HUES64 (cell line): ENCODE measurements at regions not wholly inside any gene's neighbourhood (a gene's known extent, or its start where the extent isn't known, plus 50 kb on each side); places are given as distances from the start of the nearest gene placed in this dataset.

Experiments used
- H3K27ac ChIP-seq: 2 replicates; pipeline ENCODE4 v1.7.0; 2013; ENCODE audit warnings: low read depth, low read length, inconsistent platforms
- H3K27me3 ChIP-seq: 2 replicates; pipeline ENCODE4 v1.6.1; 2013; ENCODE audit warnings: mild to moderate bottlenecking, low read length; ENCODE audit not compliant: insufficient read depth
- H3K36me3 ChIP-seq: 2 replicates; pipeline ENCODE4 v1.6.1; 2013; ENCODE audit warnings: mild to moderate bottlenecking, low read length; ENCODE audit not compliant: insufficient read depth
- H3K4me1 ChIP-seq: 2 replicates; pipeline ENCODE4 v1.6.1; 2013; ENCODE audit warnings: mild to moderate bottlenecking, low read length, moderate library complexity; ENCODE audit not compliant: insufficient read depth
- H3K4me3 ChIP-seq: 2 replicates; pipeline ENCODE4 v1.5.1; 2013; ENCODE audit warnings: mild to moderate bottlenecking, low read length, moderate library complexity
- H3K9ac ChIP-seq: 2 replicates; pipeline ENCODE4 v1.6.1; 2013; ENCODE audit warnings: mild to moderate bottlenecking, low read depth, low read length
- H3K9me3 ChIP-seq: 2 replicates; pipeline ENCODE4 v1.6.1; 2013; ENCODE audit warnings: low read depth, low read length; ENCODE audit not compliant: insufficient read depth
- WGBS: fragments of 150-250, 120-280 bp; methylation state at CpG from one replicate; pipeline ENCODE4 v1.1.7; 2013; ENCODE audit warnings: missing lambda C conversion rate; 5-methylcytosine and 5-hydroxymethylcytosine counted together

DNA sequence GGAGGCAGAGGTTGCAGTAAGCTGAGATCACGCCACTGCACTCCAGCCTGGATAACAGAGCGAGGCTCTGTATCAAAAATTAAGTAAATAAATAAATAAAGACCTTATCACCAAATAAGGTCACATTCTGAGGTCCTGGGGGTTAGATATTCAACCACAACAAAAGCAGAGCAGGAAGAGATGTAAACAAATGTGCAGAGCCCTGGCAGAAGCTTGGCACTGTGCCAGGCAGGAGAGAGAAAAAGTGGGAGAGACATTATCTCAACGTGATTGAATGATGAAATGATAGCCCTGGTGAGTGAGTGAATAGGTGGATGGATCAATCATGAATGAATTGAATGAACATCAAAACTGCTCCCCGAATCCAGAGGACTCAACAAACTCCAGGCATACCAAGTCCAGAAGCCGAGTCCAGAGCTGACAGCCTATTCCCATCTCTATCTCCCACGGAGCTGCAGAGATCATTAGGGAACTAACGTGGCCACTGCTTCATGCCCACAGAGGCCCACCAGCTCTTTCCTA is 150.7 kb downstream of the TOMM20 start:
- H3K27ac ChIP-seq = no peak overlapping the region
- WGBS = 91% methylated on average over 6 of the region's 7 CpGs
- H3K27me3 ChIP-seq = no peaks in the 10 kb centered on the region
- H3K4me3 ChIP-seq = no peak overlapping the region
- no peaks in the 10 kb centered on the region for H3K36me3 ChIP-seq
- H3K9ac ChIP-seq = no peak overlapping the region
- no peaks in the 10 kb centered on the region for H3K9me3 ChIP-seq
- peaks cover 18% of the 10 kb centered on the region for H3K4me1 ChIP-seq

DNA sequence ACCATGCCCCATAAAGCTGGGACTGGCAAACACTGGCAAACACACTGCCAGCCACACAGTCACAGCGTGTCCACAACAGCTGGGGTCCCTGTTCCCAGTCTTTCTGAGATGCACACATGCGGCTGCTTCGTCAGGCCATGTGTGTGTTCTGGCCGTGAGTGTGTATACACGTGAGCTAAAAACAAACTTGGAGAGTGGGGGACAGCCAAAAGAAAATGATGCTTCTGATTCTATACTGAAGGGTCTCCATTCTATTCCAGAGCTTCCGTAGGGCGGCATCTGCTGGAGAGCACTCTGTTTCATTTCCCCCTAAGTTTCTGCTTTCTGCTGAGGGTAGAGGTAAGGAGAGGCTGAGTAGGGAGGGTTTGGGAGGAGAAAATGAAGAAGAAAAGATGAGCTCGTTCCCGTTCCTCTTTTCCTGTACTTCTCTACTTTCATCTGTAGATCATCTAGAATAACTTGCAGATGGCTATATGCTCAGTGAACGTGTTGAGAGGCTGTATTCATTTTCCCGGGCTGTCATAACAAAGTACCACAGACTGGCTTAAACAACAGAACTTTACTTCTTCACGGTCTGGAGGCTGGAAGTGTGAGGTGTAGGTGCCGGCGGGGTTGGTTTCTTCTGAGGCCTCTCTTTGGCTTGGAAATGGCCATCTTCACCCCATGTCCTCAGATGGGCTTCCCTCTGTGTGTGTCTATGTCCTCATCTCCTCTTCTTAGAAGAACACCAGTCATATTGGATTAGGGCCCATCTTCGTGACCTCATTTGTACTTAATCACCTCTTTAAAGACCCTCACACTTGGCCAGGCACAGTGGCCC is 151.6 kb downstream of the TOMM20 start:
- Histone ChIP-seq H3K9ac (no peak overlapping the region), H3K36me3 (no peaks in the 10 kb centered on the region), H3K27ac (no peak overlapping the region), H3K4me3 (no peak overlapping the region), H3K4me1 (peaks cover 26% of the 10 kb centered on the region), H3K27me3 (no peaks in the 10 kb centered on the region), H3K9me3 (no peaks in the 10 kb centered on the region)
- 91% methylated on average over 14 of the region's 15 CpGs for WGBS

DNA sequence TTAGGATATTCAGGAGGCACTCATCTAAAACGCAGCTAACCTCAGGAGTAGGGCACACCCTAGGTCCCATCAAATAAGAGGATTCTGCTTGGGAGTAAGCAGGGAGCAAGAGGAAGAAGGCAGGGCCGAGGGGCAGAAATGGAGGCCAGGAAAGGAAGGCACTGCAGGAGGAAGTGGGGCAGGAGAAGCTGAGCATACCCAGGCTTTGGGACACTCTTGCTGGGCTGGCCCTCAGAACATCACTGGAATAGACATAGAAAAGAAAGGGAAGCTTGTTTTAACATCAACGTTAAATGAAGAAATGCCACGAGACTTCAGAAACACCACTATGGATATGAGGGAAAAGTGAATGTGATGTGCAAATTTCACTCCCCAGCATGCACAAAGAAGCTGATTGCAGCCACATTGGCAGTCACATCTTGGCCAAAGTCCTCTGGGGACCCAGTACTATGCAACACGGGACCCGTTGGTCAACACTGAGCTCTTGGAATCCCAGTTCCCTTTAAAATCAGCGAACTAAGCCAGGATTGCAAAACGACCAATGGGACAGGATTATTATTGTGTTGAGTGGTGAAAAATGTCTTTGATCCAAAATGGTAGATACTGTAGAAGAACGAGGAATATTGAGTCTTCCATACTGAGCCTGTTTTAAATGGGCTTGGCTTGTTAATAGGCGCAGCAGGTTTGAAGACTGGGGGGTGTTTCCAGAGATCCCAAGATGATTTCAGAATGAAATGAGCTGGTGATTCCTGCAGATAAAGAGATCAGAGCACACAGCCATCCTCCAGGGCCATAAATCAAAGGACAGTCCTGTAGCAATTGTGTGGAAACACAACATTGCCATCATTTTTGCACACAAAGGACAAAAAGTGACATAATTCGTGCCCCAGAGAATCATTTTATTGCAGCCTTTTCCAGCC is 152.4 kb downstream of the TOMM20 start:
- Histone ChIP-seq H3K4me1 (peaks cover 35% of the 10 kb centered on the region), H3K9me3 (no peaks in the 10 kb centered on the region), H3K27ac (no peak overlapping the region), H3K36me3 (no peaks in the 10 kb centered on the region), H3K9ac (no peak overlapping the region), H3K27me3 (no peaks in the 10 kb centered on the region), H3K4me3 (no peak overlapping the region)
- WGBS = 95% methylated on average over 11 of the region's 11 CpGs

DNA sequence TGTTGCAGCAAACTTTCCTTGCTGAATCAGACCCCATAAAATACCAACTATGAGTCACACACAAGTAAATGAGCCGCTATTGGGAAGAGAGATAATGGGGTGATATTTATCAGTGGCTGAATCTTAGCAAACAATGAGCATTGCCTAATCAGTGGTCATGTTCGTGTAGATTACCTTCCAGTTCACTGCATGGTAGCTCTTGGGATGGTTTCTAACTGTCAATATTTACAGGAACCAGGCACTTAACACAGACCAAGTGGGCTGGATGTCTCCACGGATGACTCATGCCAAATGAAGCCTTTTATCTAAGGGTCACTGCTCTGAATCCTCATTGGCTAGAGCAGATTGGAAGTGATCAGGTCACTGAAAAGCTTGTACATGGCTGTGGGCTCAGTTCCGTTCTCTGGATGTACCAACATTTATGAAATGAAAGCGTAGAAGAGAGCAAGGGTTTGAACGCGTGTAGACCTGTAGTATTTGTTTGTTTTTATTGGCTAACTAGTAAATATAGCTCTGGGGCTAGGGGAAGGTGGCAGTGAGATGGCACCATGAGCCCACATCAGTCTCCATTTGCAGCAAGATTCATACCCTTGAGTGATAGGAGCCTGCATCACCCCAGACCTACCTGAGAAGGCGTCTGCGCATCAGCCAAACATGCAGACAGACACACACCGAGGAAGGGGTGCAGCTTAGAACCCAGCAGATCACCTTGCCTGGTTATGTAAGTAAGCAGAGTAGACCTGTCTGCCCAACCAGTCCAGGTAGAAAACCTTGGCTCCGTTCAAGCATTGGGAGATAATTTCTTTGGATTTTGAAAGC is 153.3 kb downstream of the TOMM20 start:
- peaks cover 43% of the 10 kb centered on the region for H3K4me1 ChIP-seq
- H3K9me3 ChIP-seq = no peaks in the 10 kb centered on the region
- H3K4me3 ChIP-seq = no peak overlapping the region
- 85% methylated on average over 11 of the region's 11 CpGs for WGBS
- H3K27ac ChIP-seq = no peak overlapping the region
- no peaks in the 10 kb centered on the region for H3K36me3 ChIP-seq
- H3K9ac ChIP-seq = no peak overlapping the region
- no peaks in the 10 kb centered on the region for H3K27me3 ChIP-seq

DNA sequence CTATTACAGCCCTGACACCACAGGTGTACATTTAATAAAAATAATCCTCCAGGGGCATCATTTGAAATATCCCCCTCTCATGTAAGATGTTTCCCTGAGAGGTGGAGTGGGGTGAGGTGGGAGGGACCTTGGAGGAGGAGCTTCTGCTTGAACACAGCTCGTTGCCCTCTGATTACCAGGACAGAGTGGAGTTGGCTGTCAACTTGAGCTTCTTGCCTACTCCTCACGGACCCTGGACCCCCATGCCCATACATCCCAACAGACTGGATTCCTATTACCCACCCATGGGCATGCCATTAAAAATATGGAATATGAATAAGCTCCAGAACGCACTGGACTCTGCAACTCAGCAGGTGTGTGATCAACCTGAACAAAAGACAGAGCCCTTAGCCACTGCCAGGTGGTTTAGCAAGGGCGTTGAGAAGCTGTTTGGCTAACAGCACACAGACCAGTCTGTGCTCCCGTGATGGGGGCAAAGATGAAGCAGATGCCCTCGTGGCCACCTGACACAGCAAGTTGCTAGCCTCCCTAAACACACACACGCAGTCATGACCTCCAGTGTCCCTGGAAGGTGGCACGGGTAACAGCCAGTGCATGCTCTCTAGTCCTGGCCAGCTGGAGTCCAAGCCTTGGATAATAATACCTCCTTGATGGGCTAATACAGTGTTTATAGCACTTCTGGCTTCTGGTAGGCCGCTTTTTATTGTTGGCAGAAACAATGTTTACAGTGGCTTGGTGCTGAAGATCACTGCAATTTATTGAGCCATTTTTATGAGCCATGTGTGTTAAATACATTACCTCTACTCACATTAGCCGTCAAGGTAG is 155.0 kb downstream of the TOMM20 start:
- no peak overlapping the region for H3K27ac ChIP-seq
- peaks cover 50% of the 10 kb centered on the region for H3K4me1 ChIP-seq
- H3K9ac ChIP-seq = no peak overlapping the region

DNA sequence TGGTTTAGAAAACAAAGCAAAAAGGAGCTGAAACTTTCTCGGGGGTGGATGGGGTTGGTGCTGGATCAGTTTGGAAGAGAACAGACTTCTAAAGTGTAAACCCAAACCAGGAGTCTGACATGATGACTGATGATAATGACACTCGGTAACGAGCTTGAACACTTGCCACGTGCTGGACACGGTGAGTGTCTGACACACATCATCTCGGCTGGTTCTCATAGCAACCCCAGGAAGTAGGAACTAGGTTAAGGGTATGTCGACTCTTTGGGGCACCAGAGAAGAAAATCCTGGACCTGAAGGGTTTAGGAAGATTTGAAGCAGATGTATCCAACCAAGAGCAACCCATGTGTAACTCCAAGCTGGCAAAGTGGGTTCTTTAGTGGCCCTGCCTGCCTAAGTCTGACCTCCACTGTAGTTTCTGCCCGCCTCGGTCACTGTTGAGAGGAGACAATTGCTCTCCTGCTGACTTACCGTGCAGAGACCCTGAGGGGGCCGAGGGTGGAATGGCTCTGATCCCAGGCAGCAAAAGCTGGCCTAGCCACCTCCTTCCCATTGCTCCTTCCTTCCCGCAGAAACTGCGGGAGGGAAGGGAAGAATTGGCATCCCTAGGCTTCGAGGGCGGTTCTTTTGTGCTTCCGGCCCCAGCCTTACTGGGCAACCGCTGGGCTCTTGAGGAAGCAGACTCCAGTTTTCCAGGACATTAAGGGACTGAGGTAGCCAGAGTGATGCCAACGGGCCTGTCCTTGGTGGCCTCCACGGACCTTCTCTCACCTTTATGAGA is 156.0 kb downstream of the TOMM20 start:
- Histone ChIP-seq H3K36me3 (no peaks in the 10 kb centered on the region), H3K27ac (peak overlapping the region; percentile 10; the same call in 1 of the 2 replicates), H3K4me3 (no peak overlapping the region), H3K9me3 (no peaks in the 10 kb centered on the region), H3K4me1 (peaks cover 48% of the 10 kb centered on the region), H3K27me3 (no peaks in the 10 kb centered on the region), H3K9ac (no peak overlapping the region)
- WGBS = 72% methylated on average over 19 of the region's 19 CpGs

More for the DNA sequence above, 155.0 kb downstream of the TOMM20 start:
- Histone ChIP-seq H3K36me3 (no peaks in the 10 kb centered on the region), H3K27me3 (no peaks in the 10 kb centered on the region), H3K9me3 (no peaks in the 10 kb centered on the region), H3K4me3 (no peak overlapping the region)
- 91% methylated on average over 10 of the region's 10 CpGs for WGBS

DNA sequence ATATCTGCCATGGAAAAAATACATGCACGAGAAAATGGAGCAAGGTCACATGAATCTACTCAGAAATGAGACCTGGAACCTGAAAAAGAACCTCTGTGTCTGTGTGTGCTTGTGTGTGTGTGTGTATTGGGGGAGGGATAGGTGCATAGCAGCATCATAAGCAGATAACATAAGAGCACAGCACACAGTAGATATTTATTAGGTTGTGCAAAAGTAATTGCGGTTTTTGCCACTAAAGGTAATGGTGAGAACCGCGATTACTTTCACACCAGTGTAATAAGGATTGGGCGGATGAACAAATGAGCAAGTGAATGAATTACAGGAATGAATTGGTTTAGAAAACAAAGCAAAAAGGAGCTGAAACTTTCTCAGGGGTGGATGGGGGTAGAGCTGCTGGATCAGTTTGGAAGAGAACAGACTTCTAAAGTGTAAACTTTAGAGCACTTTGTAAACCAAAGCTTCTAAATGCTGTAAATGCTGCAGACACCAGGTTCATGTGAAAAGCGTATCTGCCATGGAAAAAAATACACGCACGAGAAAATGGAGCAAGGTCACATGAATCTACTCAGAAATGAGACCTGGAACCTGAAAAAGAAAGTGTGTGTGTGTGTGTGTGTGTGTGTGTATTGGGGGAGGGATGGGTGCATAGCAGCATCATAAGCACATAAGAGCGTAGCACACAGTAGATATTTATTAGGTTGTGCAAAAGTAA is 156.9 kb downstream of the TOMM20 start:
- no peaks in the 10 kb centered on the region for H3K27me3 ChIP-seq
- no peaks in the 10 kb centered on the region for H3K9me3 ChIP-seq
- 92% methylated on average over 9 of the region's 9 CpGs for WGBS
- peak overlapping the region; percentile 38; the same call in 1 of the 2 replicates for H3K9ac ChIP-seq
- H3K36me3 ChIP-seq = no peaks in the 10 kb centered on the region
- peaks cover 48% of the 10 kb centered on the region for H3K4me1 ChIP-seq
- H3K4me3 ChIP-seq = no peak overlapping the region
- H3K27ac ChIP-seq = peak overlapping the region; percentile 85

DNA sequence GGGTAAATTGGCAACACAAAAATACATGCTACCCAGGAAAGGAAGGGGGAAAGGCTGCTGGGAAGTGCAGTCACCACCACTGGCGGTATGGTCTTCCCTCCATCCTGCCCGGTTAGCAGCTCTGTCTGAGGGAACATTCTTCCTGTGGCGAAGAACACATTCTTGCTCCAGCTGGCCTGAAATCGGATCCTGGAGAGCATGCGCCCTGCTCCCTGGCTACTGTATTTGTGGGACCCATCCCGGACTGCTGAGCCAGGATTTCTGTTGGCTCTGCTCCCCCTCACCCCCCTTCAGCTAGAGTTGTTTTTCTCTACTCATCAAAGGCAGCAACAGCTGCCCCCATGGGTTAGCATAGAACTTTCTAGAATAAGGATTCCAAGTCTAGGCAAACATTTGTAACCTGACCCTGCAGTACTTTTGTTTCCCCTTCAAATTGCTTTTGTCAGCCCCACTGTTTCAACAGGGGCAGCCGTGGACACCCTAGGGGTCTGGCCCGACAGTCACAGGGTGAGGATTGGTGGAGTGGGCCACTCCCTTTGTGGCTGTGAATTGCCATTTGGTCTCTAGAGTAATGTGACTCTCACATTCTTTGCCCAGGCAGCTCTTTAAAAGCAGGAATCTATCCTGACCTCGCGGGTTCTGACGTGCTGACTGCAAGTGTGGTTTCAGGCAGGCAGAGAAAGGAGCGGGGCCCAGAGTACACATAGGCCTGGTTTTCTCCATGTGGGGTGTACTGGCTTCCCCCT is 157.7 kb downstream of the TOMM20 start:
- Histone ChIP-seq H3K4me1 (peaks cover 48% of the 10 kb centered on the region), H3K27me3 (no peaks in the 10 kb centered on the region), H3K9me3 (no peaks in the 10 kb centered on the region), H3K36me3 (no peaks in the 10 kb centered on the region), H3K9ac (peak overlapping the region; percentile 38), H3K4me3 (peak overlapping the region; percentile 4; the same call in 1 of the 2 replicates), H3K27ac (peak overlapping the region; percentile 85)
- WGBS = 35% methylated on average over 12 of the region's 12 CpGs

DNA sequence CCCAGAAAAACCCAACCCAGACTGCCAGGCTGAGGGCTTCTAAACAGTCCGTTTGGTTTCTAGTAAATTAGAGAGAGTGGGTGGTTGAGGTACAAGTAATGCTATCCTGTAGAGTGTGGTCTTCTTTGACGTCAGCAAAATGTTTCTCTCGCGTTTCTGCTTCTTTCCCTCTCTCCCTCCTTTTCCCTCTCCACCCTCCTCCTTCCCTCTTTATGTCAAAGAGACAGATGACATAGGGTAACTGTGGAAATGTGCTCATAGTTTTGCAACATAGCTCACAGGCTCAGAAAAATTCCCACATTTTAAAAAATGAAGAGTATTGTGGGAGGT is 158.3 kb downstream of the TOMM20 start:
- peak overlapping the region; percentile 33 for H3K9ac ChIP-seq
- no peaks in the 10 kb centered on the region for H3K9me3 ChIP-seq
- H3K36me3 ChIP-seq = no peaks in the 10 kb centered on the region
- H3K4me3 ChIP-seq = peak overlapping the region; percentile 4; the same call in 1 of the 2 replicates
- no peaks in the 10 kb centered on the region for H3K27me3 ChIP-seq
- peaks cover 48% of the 10 kb centered on the region for H3K4me1 ChIP-seq
- WGBS = 13% methylated on average over 1 of the region's 4 CpGs
- H3K27ac ChIP-seq = peak overlapping the region; percentile 85
